HL-60 (cell line): ENCODE measurements at regions not wholly inside any gene's neighbourhood (a gene's known extent, or its start where the extent isn't known, plus 50 kb on each side); places are given as distances from the start of the nearest gene placed in this dataset.

Experiments used
- CTCF ChIP-seq: IDR thresholded peaks from one replicate; pipeline ENCODE4 v1.5.1; 2011; ENCODE audit warnings: low read length, control low read depth, inconsistent platforms; ENCODE audit not compliant: insufficient read depth
- GABPA ChIP-seq: IDR thresholded peaks from 2 replicates; pipeline ENCODE4 v1.6.1; 2012; ENCODE audit warnings: low read depth
- POLR2AphosphoS5 ChIP-seq: IDR thresholded peaks from 2 replicates; pipeline ENCODE4 v1.6.1; 2012; ENCODE audit warnings: low read depth
- REST ChIP-seq: IDR thresholded peaks from 2 replicates; pipeline ENCODE4 v1.6.1; 2012; ENCODE audit warnings: low read depth; ENCODE audit not compliant: insufficient replicate concordance
- SPI1 ChIP-seq: IDR thresholded peaks from 2 replicates; pipeline ENCODE4 v1.6.1; 2012; ENCODE audit warnings: low read depth, mild to moderate bottlenecking, borderline replicate concordance

GRCh38 chr1:5733596-5733995 is 258.6 kb downstream of the NPHP4 start:
- no peak for TF ChIP-seq CTCF
- TF ChIP-seq POLR2AphosphoS5: no peak
- no peak for TF ChIP-seq REST
- no peak for TF ChIP-seq SPI1
- TF ChIP-seq GABPA: no peak
